ENCODE measurements at regions not wholly inside any gene's neighbourhood (a gene's known extent, or its start where the extent isn't known, plus 50 kb on each side); places are given as distances from the start of the nearest gene placed in this dataset.

DNA sequence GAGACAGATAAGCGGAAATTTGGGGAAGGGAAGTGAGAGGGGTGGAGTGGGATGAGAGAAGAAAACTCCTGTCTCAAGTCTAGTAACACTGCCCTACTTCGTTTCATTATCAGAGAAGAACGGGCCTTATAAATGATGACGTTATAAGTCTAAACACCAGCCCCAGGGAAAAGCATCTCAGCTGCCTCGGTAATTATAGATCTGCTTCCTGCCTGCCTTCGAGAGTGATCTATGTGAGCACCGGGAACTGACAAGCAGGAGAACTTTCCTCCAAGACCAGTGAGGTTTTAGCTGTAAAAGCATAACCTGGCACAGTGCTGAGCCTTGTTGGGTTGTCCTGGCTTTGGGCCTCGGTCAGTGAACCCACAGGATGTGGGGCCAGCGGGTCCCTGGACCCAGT, 227.9 kb upstream of the SIX2 start:
- Histone ChIP-seq H3K27ac (ENCODE audit: low read depth, low read length) (no peak overlapping the region), H3K4me1 (ENCODE audit: control insufficient read depth in 1 of 2, insufficient read depth in 2 of 2, low read length in 2 of 2) (no peaks in the 10 kb centered on the region), H3K9me3 (ENCODE audit: control insufficient read depth in 1 of 2, low read length in 2 of 2) (no peaks in the 10 kb centered on the region), H3K36me3 (ENCODE audit: control insufficient read depth in 1 of 2, insufficient read depth in 2 of 2, low read length in 2 of 2) (no peaks in the 10 kb centered on the region), H3K4me3 (ENCODE audit: low read depth in 1 of 2, low read length in 2 of 2) (no peak overlapping the region), H3K9ac (ENCODE audit: low read depth in 1 of 2, low read length in 2 of 2) (no peak overlapping the region), H3K27me3 (ENCODE audit: control insufficient read depth in 1 of 2, insufficient read depth in 2 of 2, low read length in 2 of 2) (no peaks in the 10 kb centered on the region)

- Histone ChIP-seq H3K27ac (ENCODE audit: low read depth, low read length) (no peak overlapping the region), H3K9ac (ENCODE audit: low read depth in 1 of 2, low read length in 2 of 2) (no peak overlapping the region), H3K4me3 (ENCODE audit: low read depth in 1 of 2, low read length in 2 of 2) (no peak overlapping the region), H3K27me3 (ENCODE audit: control insufficient read depth in 1 of 2, insufficient read depth in 2 of 2, low read length in 2 of 2) (no peaks in the 10 kb centered on the region), H3K36me3 (ENCODE audit: control insufficient read depth in 1 of 2, insufficient read depth in 2 of 2, low read length in 2 of 2) (no peaks in the 10 kb centered on the region), H3K9me3 (ENCODE audit: control insufficient read depth in 1 of 2, low read length in 2 of 2) (no peaks in the 10 kb centered on the region), H3K4me1 (ENCODE audit: control insufficient read depth in 1 of 2, insufficient read depth in 2 of 2, low read length in 2 of 2) (no peaks in the 10 kb centered on the region)
These were observed 227.0 kb upstream of the SIX2 start for GRCh38 chr2:45236268-45236667.

DNA sequence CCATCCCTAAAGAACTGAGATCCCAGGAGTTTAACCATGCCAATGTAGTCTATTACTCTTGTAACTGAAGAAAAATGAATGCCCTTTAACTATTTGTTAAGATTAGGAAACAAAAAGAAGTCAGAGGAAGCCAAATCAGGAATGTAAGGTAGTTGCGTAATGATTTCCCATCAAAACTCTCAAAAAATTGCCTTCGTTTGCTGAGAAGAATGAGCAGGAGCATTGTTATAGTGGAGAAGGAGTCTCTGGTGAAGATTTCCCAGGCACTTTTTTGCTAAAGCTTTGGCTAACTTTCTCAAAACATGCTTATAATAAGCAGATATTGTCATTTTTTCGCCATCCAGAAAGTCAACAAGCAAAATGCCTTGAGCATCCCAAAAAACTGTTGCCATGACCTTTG, 224.0 kb upstream of the SIX2 start:
- Histone ChIP-seq H3K4me3 (ENCODE audit: low read depth in 1 of 2, low read length in 2 of 2) (no peak overlapping the region), H3K4me1 (ENCODE audit: control insufficient read depth in 1 of 2, insufficient read depth in 2 of 2, low read length in 2 of 2) (no peaks in the 10 kb centered on the region), H3K9me3 (ENCODE audit: control insufficient read depth in 1 of 2, low read length in 2 of 2) (no peaks in the 10 kb centered on the region), H3K9ac (ENCODE audit: low read depth in 1 of 2, low read length in 2 of 2) (no peak overlapping the region), H3K27me3 (ENCODE audit: control insufficient read depth in 1 of 2, insufficient read depth in 2 of 2, low read length in 2 of 2) (no peaks in the 10 kb centered on the region), H3K27ac (ENCODE audit: low read depth, low read length) (no peak overlapping the region), H3K36me3 (ENCODE audit: control insufficient read depth in 1 of 2, insufficient read depth in 2 of 2, low read length in 2 of 2) (no peaks in the 10 kb centered on the region)

DNA sequence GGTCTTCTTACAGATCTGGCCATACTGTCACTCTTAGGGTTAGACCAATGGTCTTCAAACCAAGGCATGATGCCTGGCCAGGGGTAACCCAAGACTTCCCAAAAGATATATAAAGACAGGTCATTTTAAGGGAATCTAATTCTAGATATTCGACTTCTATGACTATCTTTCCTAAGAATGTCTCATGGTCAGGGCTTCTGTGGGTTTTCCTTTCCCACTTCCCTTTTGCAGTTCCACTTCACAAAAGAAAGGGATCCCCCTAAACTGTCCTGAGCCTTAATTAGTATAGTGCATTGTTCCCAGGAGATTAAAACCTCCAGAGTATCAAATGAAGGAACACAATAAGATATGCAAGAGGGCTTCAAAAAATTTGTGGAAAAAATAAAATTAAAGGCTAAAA, 223.6 kb upstream of the SIX2 start:
- no peaks in the 10 kb centered on the region for H3K9me3 ChIP-seq (ENCODE audit: control insufficient read depth in 1 of 2, low read length in 2 of 2)
- no peaks in the 10 kb centered on the region for H3K4me1 ChIP-seq (ENCODE audit: control insufficient read depth in 1 of 2, insufficient read depth in 2 of 2, low read length in 2 of 2)
- no peak overlapping the region for H3K27ac ChIP-seq (ENCODE audit: low read depth, low read length)
- H3K36me3 ChIP-seq (ENCODE audit: control insufficient read depth in 1 of 2, insufficient read depth in 2 of 2, low read length in 2 of 2), result no peaks in the 10 kb centered on the region
- H3K27me3 ChIP-seq (ENCODE audit: control insufficient read depth in 1 of 2, insufficient read depth in 2 of 2, low read length in 2 of 2), result no peaks in the 10 kb centered on the region
- H3K4me3 ChIP-seq (ENCODE audit: low read depth in 1 of 2, low read length in 2 of 2), result no peak overlapping the region
- H3K9ac ChIP-seq (ENCODE audit: low read depth in 1 of 2, low read length in 2 of 2), result no peak overlapping the region

DNA sequence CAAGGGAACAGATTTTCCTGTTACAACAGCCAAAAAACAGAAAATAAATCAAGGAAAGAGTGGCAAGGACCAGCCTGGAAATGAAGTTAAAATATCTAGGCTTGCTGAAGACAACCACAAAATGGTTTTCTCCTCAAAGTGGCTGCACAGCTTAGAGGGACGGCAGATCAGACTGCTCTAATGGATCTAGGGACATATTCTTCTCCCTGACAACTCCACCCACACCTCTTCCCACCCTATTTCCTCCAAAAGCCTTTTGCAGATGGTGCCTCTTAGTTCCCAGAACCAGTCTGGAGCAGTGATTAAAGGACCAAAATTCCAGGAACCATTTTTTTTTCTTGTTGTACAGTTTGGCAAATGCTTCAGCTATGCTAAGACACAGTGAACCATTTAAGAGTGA, 220.2 kb upstream of the SIX2 start:
- Histone ChIP-seq H3K36me3 (ENCODE audit: control insufficient read depth in 1 of 2, insufficient read depth in 2 of 2, low read length in 2 of 2) (no peaks in the 10 kb centered on the region), H3K4me3 (ENCODE audit: low read depth in 1 of 2, low read length in 2 of 2) (no peak overlapping the region), H3K9me3 (ENCODE audit: control insufficient read depth in 1 of 2, low read length in 2 of 2) (no peaks in the 10 kb centered on the region), H3K4me1 (ENCODE audit: control insufficient read depth in 1 of 2, insufficient read depth in 2 of 2, low read length in 2 of 2) (no peaks in the 10 kb centered on the region), H3K9ac (ENCODE audit: low read depth in 1 of 2, low read length in 2 of 2) (no peak overlapping the region), H3K27me3 (ENCODE audit: control insufficient read depth in 1 of 2, insufficient read depth in 2 of 2, low read length in 2 of 2) (peaks cover 0 to 3% of the 10 kb centered on the region in 2 donors), H3K27ac (ENCODE audit: low read depth, low read length) (no peak overlapping the region)

DNA sequence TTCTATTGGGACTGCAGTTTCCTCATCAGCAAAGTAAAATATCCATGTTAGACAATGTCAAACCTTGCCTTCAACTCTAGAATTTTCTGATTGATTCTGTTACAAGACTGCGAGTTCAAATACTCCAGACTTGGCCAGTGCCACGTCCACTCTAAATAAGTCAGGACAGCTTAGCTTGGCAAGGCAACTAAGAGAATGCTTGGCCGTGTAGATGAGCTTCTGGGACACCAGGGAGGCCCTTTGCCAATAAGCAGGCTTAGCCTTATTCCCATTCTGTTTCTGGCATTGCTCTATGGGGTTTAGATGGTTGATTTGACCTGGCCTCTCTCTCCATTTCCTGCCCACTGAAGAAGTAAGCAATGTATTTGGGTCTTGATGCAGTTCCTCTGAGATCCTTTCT, 218.1 kb upstream of the SIX2 start:
- H3K9ac ChIP-seq (ENCODE audit: low read depth in 1 of 2, low read length in 2 of 2), result no peak overlapping the region
- no peaks in the 10 kb centered on the region for H3K36me3 ChIP-seq (ENCODE audit: control insufficient read depth in 1 of 2, insufficient read depth in 2 of 2, low read length in 2 of 2)
- no peak overlapping the region for H3K27ac ChIP-seq (ENCODE audit: low read depth, low read length)
- no peaks in the 10 kb centered on the region for H3K9me3 ChIP-seq (ENCODE audit: control insufficient read depth in 1 of 2, low read length in 2 of 2)
- no peaks in the 10 kb centered on the region for H3K4me1 ChIP-seq (ENCODE audit: control insufficient read depth in 1 of 2, insufficient read depth in 2 of 2, low read length in 2 of 2)
- H3K27me3 ChIP-seq (ENCODE audit: control insufficient read depth in 1 of 2, insufficient read depth in 2 of 2, low read length in 2 of 2), result peaks cover 0 to 5% of the 10 kb centered on the region in 2 donors
- H3K4me3 ChIP-seq (ENCODE audit: low read depth in 1 of 2, low read length in 2 of 2), result no peak overlapping the region

- no peak overlapping the region for H3K4me3 ChIP-seq (ENCODE audit: low read depth in 1 of 2, low read length in 2 of 2)
- H3K27ac ChIP-seq (ENCODE audit: low read depth, low read length), result no peak overlapping the region
- no peaks in the 10 kb centered on the region for H3K9me3 ChIP-seq (ENCODE audit: control insufficient read depth in 1 of 2, low read length in 2 of 2)
- H3K9ac ChIP-seq (ENCODE audit: low read depth in 1 of 2, low read length in 2 of 2), result no peak overlapping the region
- H3K27me3 ChIP-seq (ENCODE audit: control insufficient read depth in 1 of 2, insufficient read depth in 2 of 2, low read length in 2 of 2), result peaks cover 0 to 5% of the 10 kb centered on the region in 2 donors
- no peaks in the 10 kb centered on the region for H3K36me3 ChIP-seq (ENCODE audit: control insufficient read depth in 1 of 2, insufficient read depth in 2 of 2, low read length in 2 of 2)
- no peaks in the 10 kb centered on the region for H3K4me1 ChIP-seq (ENCODE audit: control insufficient read depth in 1 of 2, insufficient read depth in 2 of 2, low read length in 2 of 2)
These were observed 215.7 kb upstream of the SIX2 start for GRCh38 chr2:45224993-45225380.

DNA sequence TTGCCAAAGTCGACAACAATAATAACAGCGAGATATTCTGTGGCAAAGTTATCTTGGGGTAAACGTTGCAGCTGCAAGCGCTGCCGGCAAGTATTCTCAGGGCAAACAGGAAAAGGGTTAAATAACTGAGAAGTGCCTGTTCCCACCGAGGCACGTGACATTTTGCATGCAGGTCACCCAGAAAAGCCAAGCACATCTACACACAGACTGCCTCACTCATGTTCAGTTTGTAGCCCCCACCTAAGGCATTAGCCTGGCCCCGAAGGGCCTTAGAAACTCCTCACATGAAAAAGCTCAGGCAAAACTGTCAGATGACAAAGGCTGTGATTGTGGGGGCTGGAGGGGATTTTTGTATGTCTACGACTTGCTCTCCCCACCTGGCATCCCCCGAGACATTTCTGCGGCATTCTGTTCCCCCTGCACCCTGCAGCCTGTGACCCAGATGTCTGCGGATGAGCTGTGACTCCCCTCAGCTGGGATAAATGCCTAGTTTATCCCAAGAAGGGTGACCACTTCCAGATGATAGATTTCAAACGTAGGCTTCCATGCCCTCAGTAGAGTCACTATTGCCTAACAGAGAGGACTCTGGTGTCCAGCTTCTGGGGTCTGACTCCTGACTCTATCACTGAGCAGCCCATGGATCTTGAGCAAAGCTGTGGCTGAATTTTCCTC, 215.2 kb upstream of the SIX2 start:
- no peak overlapping the region for H3K9ac ChIP-seq (ENCODE audit: low read depth in 1 of 2, low read length in 2 of 2)
- H3K4me3 ChIP-seq (ENCODE audit: low read depth in 1 of 2, low read length in 2 of 2), result no peak overlapping the region
- peaks cover 0 to 5% of the 10 kb centered on the region in 2 donors for H3K27me3 ChIP-seq (ENCODE audit: control insufficient read depth in 1 of 2, insufficient read depth in 2 of 2, low read length in 2 of 2)
- no peaks in the 10 kb centered on the region for H3K36me3 ChIP-seq (ENCODE audit: control insufficient read depth in 1 of 2, insufficient read depth in 2 of 2, low read length in 2 of 2)
- H3K27ac ChIP-seq (ENCODE audit: low read depth, low read length), result no peak overlapping the region
- no peaks in the 10 kb centered on the region for H3K9me3 ChIP-seq (ENCODE audit: control insufficient read depth in 1 of 2, low read length in 2 of 2)
- H3K4me1 ChIP-seq (ENCODE audit: control insufficient read depth in 1 of 2, insufficient read depth in 2 of 2, low read length in 2 of 2), result no peaks in the 10 kb centered on the region

GRCh38 chr2:45223531-45223930, 214.3 kb upstream of the SIX2 start:
- H3K36me3 ChIP-seq (ENCODE audit: control insufficient read depth in 1 of 2, insufficient read depth in 2 of 2, low read length in 2 of 2), result no peaks in the 10 kb centered on the region
- no peak overlapping the region for H3K9ac ChIP-seq (ENCODE audit: low read depth in 1 of 2, low read length in 2 of 2)
- no peak overlapping the region for H3K27ac ChIP-seq (ENCODE audit: low read depth, low read length)
- no peaks in the 10 kb centered on the region for H3K4me1 ChIP-seq (ENCODE audit: control insufficient read depth in 1 of 2, insufficient read depth in 2 of 2, low read length in 2 of 2)
- peaks cover 0 to 5% of the 10 kb centered on the region in 2 donors for H3K27me3 ChIP-seq (ENCODE audit: control insufficient read depth in 1 of 2, insufficient read depth in 2 of 2, low read length in 2 of 2)
- H3K4me3 ChIP-seq (ENCODE audit: low read depth in 1 of 2, low read length in 2 of 2), result no peak overlapping the region
- H3K9me3 ChIP-seq (ENCODE audit: control insufficient read depth in 1 of 2, low read length in 2 of 2), result no peaks in the 10 kb centered on the region

- Histone ChIP-seq H3K9ac (ENCODE audit: low read depth in 1 of 2, low read length in 2 of 2) (no peak overlapping the region), H3K27me3 (ENCODE audit: control insufficient read depth in 1 of 2, insufficient read depth in 2 of 2, low read length in 2 of 2) (peaks cover 0 to 5% of the 10 kb centered on the region in 2 donors), H3K9me3 (ENCODE audit: control insufficient read depth in 1 of 2, low read length in 2 of 2) (no peaks in the 10 kb centered on the region), H3K27ac (ENCODE audit: low read depth, low read length) (no peak overlapping the region), H3K36me3 (ENCODE audit: control insufficient read depth in 1 of 2, insufficient read depth in 2 of 2, low read length in 2 of 2) (no peaks in the 10 kb centered on the region), H3K4me1 (ENCODE audit: control insufficient read depth in 1 of 2, insufficient read depth in 2 of 2, low read length in 2 of 2) (no peaks in the 10 kb centered on the region), H3K4me3 (ENCODE audit: low read depth in 1 of 2, low read length in 2 of 2) (no peak overlapping the region)
These were observed 211.0 kb upstream of the SIX2 start for GRCh38 chr2:45220227-45220626.

DNA sequence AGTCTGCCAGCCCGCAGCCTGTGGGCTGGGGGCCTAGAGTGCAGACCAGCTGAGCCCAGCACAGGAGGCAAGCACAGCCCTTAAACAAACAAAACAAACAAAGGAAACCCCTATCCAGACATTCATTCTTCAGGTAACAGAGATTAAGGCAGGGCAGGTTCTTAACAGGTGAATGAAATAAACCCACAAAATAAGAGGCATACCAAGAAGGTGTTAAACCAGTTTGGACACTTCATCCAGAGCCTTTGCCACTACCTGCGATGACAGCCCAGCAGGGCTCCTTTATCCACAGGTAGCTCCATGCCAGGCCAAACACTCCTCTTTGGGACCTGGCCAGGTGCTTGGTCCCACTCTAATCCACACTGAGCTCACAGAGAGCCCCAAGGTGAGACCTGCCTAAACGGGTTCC, 209.7 kb upstream of the SIX2 start:
- no peaks in the 10 kb centered on the region for H3K4me1 ChIP-seq (ENCODE audit: control insufficient read depth in 1 of 2, insufficient read depth in 2 of 2, low read length in 2 of 2)
- no peak overlapping the region for H3K9ac ChIP-seq (ENCODE audit: low read depth in 1 of 2, low read length in 2 of 2)
- no peak overlapping the region for H3K27ac ChIP-seq (ENCODE audit: low read depth, low read length)
- no peaks in the 10 kb centered on the region for H3K36me3 ChIP-seq (ENCODE audit: control insufficient read depth in 1 of 2, insufficient read depth in 2 of 2, low read length in 2 of 2)
- no peak overlapping the region for H3K4me3 ChIP-seq (ENCODE audit: low read depth in 1 of 2, low read length in 2 of 2)
- H3K9me3 ChIP-seq (ENCODE audit: control insufficient read depth in 1 of 2, low read length in 2 of 2), result no peaks in the 10 kb centered on the region
- H3K27me3 ChIP-seq (ENCODE audit: control insufficient read depth in 1 of 2, insufficient read depth in 2 of 2, low read length in 2 of 2), result no peaks in the 10 kb centered on the region

Measured in duodenal mucosa (tissue), 2 donors.